ENCODE measurements at regions not wholly inside any gene's neighbourhood (a gene's known extent, or its start where the extent isn't known, plus 50 kb on each side); places are given as distances from the start of the nearest gene placed in this dataset.

- DNase-seq = no peak
- in situ Hi-C loops (cut with MboI; ENCODE audit: low pct_unique_long_range_greater_than_20kb, low sequenced_read_pairs) = no loop called here
Measured at GRCh38 chr2:81249152-81249551, 944.6 kb upstream of the LRRTM1 start.

- in situ Hi-C loops (cut with MboI; ENCODE audit: low pct_unique_long_range_greater_than_20kb, low sequenced_read_pairs) = no loop called here
- no peak for DNase-seq
Measured at GRCh38 chr2:81247648-81248047, 943.1 kb upstream of the LRRTM1 start.

GRCh38 chr2:81242501-81242900 lies 937.9 kb upstream of the LRRTM1 start:
- DNase-seq = no peak
- in situ Hi-C loops (cut with MboI; ENCODE audit: low pct_unique_long_range_greater_than_20kb, low sequenced_read_pairs) = no loop called here

- no peak for DNase-seq
- in situ Hi-C loops (cut with MboI; ENCODE audit: low pct_unique_long_range_greater_than_20kb, low sequenced_read_pairs) = no loop called here
Measured at GRCh38 chr2:81238462-81238861, 933.9 kb upstream of the LRRTM1 start.

GRCh38 chr2:81235601-81236000 lies 931.0 kb upstream of the LRRTM1 start:
- in situ Hi-C loops (cut with MboI; ENCODE audit: low pct_unique_long_range_greater_than_20kb, low sequenced_read_pairs) = no loop called here

GRCh38 chr2:81234711-81235110 lies 930.2 kb upstream of the LRRTM1 start:
- in situ Hi-C loops (cut with MboI; ENCODE audit: low pct_unique_long_range_greater_than_20kb, low sequenced_read_pairs) = no loop called here
- no peak for DNase-seq

More at GRCh38 chr2:81235601-81236000, 931.0 kb upstream of the LRRTM1 start:
- DNase-seq = no peak

- DNase-seq = no peak
- in situ Hi-C loops (cut with MboI; ENCODE audit: low pct_unique_long_range_greater_than_20kb, low sequenced_read_pairs) = no loop called here
Measured at GRCh38 chr2:81225756-81226155, 921.2 kb upstream of the LRRTM1 start.

GRCh38 chr2:81213598-81213997 lies 909.0 kb upstream of the LRRTM1 start:
- no peak for DNase-seq
- in situ Hi-C loops (cut with MboI; ENCODE audit: low pct_unique_long_range_greater_than_20kb, low sequenced_read_pairs) = no loop called here

- in situ Hi-C loops (cut with MboI; ENCODE audit: low pct_unique_long_range_greater_than_20kb, low sequenced_read_pairs) = no loop called here
- no peak for DNase-seq
Measured at GRCh38 chr2:81206216-81206615, 901.7 kb upstream of the LRRTM1 start.

- in situ Hi-C loops (cut with MboI; ENCODE audit: low pct_unique_long_range_greater_than_20kb, low sequenced_read_pairs) = no loop called here
- DNase-seq = no peak
Measured at GRCh38 chr2:81196933-81197628, 892.5 kb upstream of the LRRTM1 start.

- in situ Hi-C loops (cut with MboI; ENCODE audit: low pct_unique_long_range_greater_than_20kb, low sequenced_read_pairs) = no loop called here
- no peak for DNase-seq
Measured at GRCh38 chr2:81196383-81196851, 891.9 kb upstream of the LRRTM1 start.

- no peak for DNase-seq
- in situ Hi-C loops (cut with MboI; ENCODE audit: low pct_unique_long_range_greater_than_20kb, low sequenced_read_pairs) = no loop called here
Measured at GRCh38 chr2:81195774-81196382, 891.3 kb upstream of the LRRTM1 start.

- in situ Hi-C loops (cut with MboI; ENCODE audit: low pct_unique_long_range_greater_than_20kb, low sequenced_read_pairs) = no loop called here
Measured at GRCh38 chr2:81195017-81195773, 890.6 kb upstream of the LRRTM1 start.

GRCh38 chr2:81194581-81194980 lies 890.0 kb upstream of the LRRTM1 start:
- no peak for DNase-seq
- in situ Hi-C loops (cut with MboI; ENCODE audit: low pct_unique_long_range_greater_than_20kb, low sequenced_read_pairs) = no loop called here

More at GRCh38 chr2:81195017-81195773, 890.6 kb upstream of the LRRTM1 start:
- no peak for DNase-seq

- in situ Hi-C loops (cut with MboI; ENCODE audit: low pct_unique_long_range_greater_than_20kb, low sequenced_read_pairs) = no loop called here
- no peak for DNase-seq
Measured at GRCh38 chr2:81194176-81194575, 889.6 kb upstream of the LRRTM1 start.

- in situ Hi-C loops (cut with MboI; ENCODE audit: low pct_unique_long_range_greater_than_20kb, low sequenced_read_pairs) = no loop called here
- no peak for DNase-seq
Measured at GRCh38 chr2:81181845-81182244, 877.3 kb upstream of the LRRTM1 start.

- DNase-seq = no peak
- in situ Hi-C loops (cut with MboI; ENCODE audit: low pct_unique_long_range_greater_than_20kb, low sequenced_read_pairs) = no loop called here
Measured at GRCh38 chr2:81171447-81171846, 866.9 kb upstream of the LRRTM1 start.

GRCh38 chr2:81163583-81163982 lies 859.0 kb upstream of the LRRTM1 start:
- in situ Hi-C loops (cut with MboI; ENCODE audit: low pct_unique_long_range_greater_than_20kb, low sequenced_read_pairs) = no loop called here
- DNase-seq = no peak

- in situ Hi-C loops (cut with MboI; ENCODE audit: low pct_unique_long_range_greater_than_20kb, low sequenced_read_pairs) = no loop called here
- DNase-seq = no peak
Measured at GRCh38 chr2:81158505-81158904, 854.0 kb upstream of the LRRTM1 start.

- in situ Hi-C loops (cut with MboI; ENCODE audit: low pct_unique_long_range_greater_than_20kb, low sequenced_read_pairs) = no loop called here
- no peak for DNase-seq
Measured at GRCh38 chr2:81148323-81148722, 843.8 kb upstream of the LRRTM1 start.
